Astrocyte (in vitro differentiated cells and primary cell): ENCODE measurements at regions not wholly inside any gene's neighbourhood (a gene's known extent, or its start where the extent isn't known, plus 50 kb on each side); places are given as distances from the start of the nearest gene placed in this dataset.

Source experiments
- CTCF ChIP-seq: IDR thresholded peaks from 2 replicates; pipeline ENCODE4 v1.5.1; 2011; ENCODE audit warnings: low read depth, mild to moderate bottlenecking, inconsistent platforms, low read length, moderate library complexity; ENCODE audit not compliant: insufficient read depth
- EZH2 ChIP-seq: IDR thresholded peaks from 2 replicates; pipeline ENCODE4 v1.6.1; 2012; ENCODE audit warnings: mild to moderate bottlenecking, low read length, inconsistent platforms; ENCODE audit not compliant: insufficient read depth

GRCh38 chr3:160622263-160623045, 54.5 kb upstream of the ARL14 start:
- TF ChIP-seq CTCF (no peak), EZH2 (no peak)
